Neuronal stem cell (in vitro differentiated cells): ENCODE measurements at regions not wholly inside any gene's neighbourhood (a gene's known extent, or its start where the extent isn't known, plus 50 kb on each side); places are given as distances from the start of the nearest gene placed in this dataset.

Experiments used
- DNase-seq: peaks from one replicate; pipeline ENCODE4 v3.0.0-alpha.2; 2013; ENCODE audit warnings: low spot score
- H2AFZ ChIP-seq: one replicate; pipeline ENCODE4 v1.6.1; 2013; ENCODE audit warnings: mild to moderate bottlenecking, low read length, inconsistent platforms
- H2AK5ac ChIP-seq: 2 replicates; pipeline ENCODE4 v1.6.1; 2013; ENCODE audit warnings: low read depth, mild to moderate bottlenecking, inconsistent platforms, low read length, moderate library complexity, mixed read lengths
- H2BK120ac ChIP-seq: 2 replicates; pipeline ENCODE4 v1.6.1; 2013; ENCODE audit warnings: low read depth, mild to moderate bottlenecking, inconsistent platforms, low read length, moderate library complexity, mixed read lengths
- H2BK12ac ChIP-seq: one replicate; pipeline ENCODE4 v1.6.1; 2013; ENCODE audit warnings: low read length, inconsistent platforms
- H2BK15ac ChIP-seq: 2 replicates; pipeline ENCODE4 v1.6.1; 2013; ENCODE audit warnings: mild to moderate bottlenecking, low read length, inconsistent platforms, mixed read lengths
- H2BK5ac ChIP-seq: one replicate; pipeline ENCODE4 v1.6.1; 2013; ENCODE audit warnings: inconsistent platforms, mild to moderate bottlenecking, low read length, moderate library complexity
- H3K14ac ChIP-seq: one replicate; pipeline ENCODE4 v1.6.1; 2013; ENCODE audit warnings: low read length, inconsistent platforms
- H3K18ac ChIP-seq: 2 replicates; pipeline ENCODE4 v1.6.1; 2013; ENCODE audit warnings: low read length, inconsistent platforms
- H3K23ac ChIP-seq: 2 replicates; pipeline ENCODE4 v1.6.1; 2013; ENCODE audit warnings: low read depth, mild to moderate bottlenecking, mixed read lengths, low read length, inconsistent platforms; ENCODE audit not compliant: poor library complexity
- H3K27ac ChIP-seq: replicated peaks from 3 replicates; pipeline ENCODE4 v1.5.1; 2013; ENCODE audit warnings: low read length, inconsistent platforms
- H3K27me3 ChIP-seq, 3 experiments: 2 replicates each; pipeline ENCODE4 v1.6.1; 2013; ENCODE audit warnings: low read length in 3 of 3, mild to moderate bottlenecking in 2 of 3, inconsistent platforms in 1 of 3, low read depth in 1 of 3, mixed read lengths in 1 of 3, moderate library complexity in 1 of 3; ENCODE audit not compliant: control insufficient read depth in 3 of 3, insufficient read depth in 3 of 3
- H3K36me3 ChIP-seq, 2 donors: replicated peaks in 1 of 2; 2 replicates each; pipeline ENCODE4 v1.6.1; 2013; ENCODE audit warnings: low read length in 2 of 2; ENCODE audit not compliant: control insufficient read depth in 2 of 2, insufficient read depth in 2 of 2
- H3K4ac ChIP-seq: 2 replicates; pipeline ENCODE4 v1.6.1; 2013; ENCODE audit warnings: inconsistent platforms, mild to moderate bottlenecking, low read length, moderate library complexity
- H3K4me1 ChIP-seq, 2 donors: 1 replicate in 1 of 2; 2 replicates in 1 of 2; pipeline ENCODE4 v1.6.1; 2013; ENCODE audit warnings: low read length in 2 of 2, low read depth in 1 of 2; ENCODE audit not compliant: control insufficient read depth in 2 of 2, insufficient read depth in 1 of 2
- H3K4me2 ChIP-seq: one replicate; pipeline ENCODE4 v1.6.1; 2013; ENCODE audit warnings: mild to moderate bottlenecking, low read length, inconsistent platforms; ENCODE audit not compliant: insufficient read depth, poor library complexity, severe bottlenecking
- H3K4me3 ChIP-seq, 2 donors: 2 replicates each; pipeline ENCODE4 v1.5.1; 2013; ENCODE audit warnings: low read length in 2 of 2, mild to moderate bottlenecking in 2 of 2, inconsistent platforms in 1 of 2, moderate library complexity in 1 of 2
- H3K79me1 ChIP-seq: one replicate; pipeline ENCODE4 v1.6.1; 2013; ENCODE audit warnings: low read depth, mild to moderate bottlenecking, inconsistent platforms, low read length, moderate library complexity
- H3K9ac ChIP-seq: one replicate; pipeline ENCODE4 v1.6.1; 2013; ENCODE audit warnings: mild to moderate bottlenecking, low read depth, low read length, inconsistent platforms; ENCODE audit not compliant: poor library complexity
- H3K9me3 ChIP-seq, 2 donors: replicated peaks in 1 of 2; 2 replicates each; pipeline versions ENCODE3 to v1.6.1; 2013; ENCODE audit warnings: low read length in 2 of 2, mild to moderate bottlenecking in 2 of 2, inconsistent platforms in 1 of 2, low read depth in 1 of 2, mixed read lengths in 1 of 2, moderate library complexity in 1 of 2; ENCODE audit not compliant: control insufficient read depth in 2 of 2, insufficient read depth in 1 of 2
- H4K8ac ChIP-seq: one replicate; pipeline ENCODE4 v1.6.1; 2013; ENCODE audit warnings: low read depth, mild to moderate bottlenecking, inconsistent platforms, low read length, moderate library complexity
- H4K91ac ChIP-seq: one replicate; pipeline ENCODE4 v1.6.1; 2013; ENCODE audit warnings: low read length, low read depth, mild to moderate bottlenecking, inconsistent platforms; ENCODE audit not compliant: poor library complexity
- WGBS, 2 donors: extraction: QIAGEN DNeasy Blood & Tissue Kit; methylation state at CpG; one replicate each; pipeline ENCODE4 v1.1.7; 2013; ENCODE audit warnings: missing lambda C conversion rate in 2 of 2, mixed read lengths in 1 of 2; ENCODE audit not compliant: insufficient read length in 2 of 2, insufficient replicate concordance in 1 of 2; ENCODE audit errors: extremely low coverage in 2 of 2; 5-methylcytosine and 5-hydroxymethylcytosine counted together

DNA sequence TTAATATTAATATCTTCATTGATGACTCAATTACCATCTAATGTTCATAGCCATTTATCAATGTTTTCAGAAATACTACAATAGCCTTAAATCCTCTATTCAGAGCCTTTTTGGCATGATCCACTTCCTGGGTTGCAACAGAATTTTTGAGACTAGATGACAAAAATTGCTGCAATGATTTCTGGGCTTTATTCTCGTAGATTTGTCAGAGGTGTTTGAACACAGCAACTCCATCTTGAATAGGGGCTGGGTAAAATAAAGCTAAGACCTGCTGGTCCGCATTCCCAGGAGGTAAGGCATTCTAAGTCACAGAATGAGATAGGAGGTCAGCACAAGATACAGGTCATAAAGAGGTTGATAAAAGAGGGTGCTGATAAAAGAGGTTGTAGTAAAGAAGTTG, 165.8 kb upstream of the CNOT2 start:
- no peak for DNase-seq
- no CpG with 5 or more reads among the region's 2 CpGs for WGBS, 2 donors
- H2AFZ ChIP-seq = peak overlapping the region; percentile 27

GRCh38 chr12:70078161-70078560, 165.1 kb upstream of the CNOT2 start:
- Histone ChIP-seq H3K79me1 (no peaks in the 10 kb centered on the region), H3K4me2 (no peak overlapping the region), H2BK5ac (no peak overlapping the region), H2AFZ (no peak overlapping the region), H3K36me3 (no peaks in the 10 kb centered on the region), H3K23ac (no peak overlapping the region), H3K14ac (no peak overlapping the region), H3K18ac (no peak overlapping the region), H3K9me3 (no peaks in the 10 kb centered on the region), H4K91ac (no peak overlapping the region), H4K8ac (no peak overlapping the region), H3K4me1 (no peaks in the 10 kb centered on the region), H3K4ac (no peak overlapping the region), H2BK120ac (no peak overlapping the region), H3K27me3 (no peaks in the 10 kb centered on the region), H2AK5ac (no peak overlapping the region), H3K9ac (no peak overlapping the region), H3K27ac (no peak overlapping the region), H3K4me3 (no peak overlapping the region), H2BK15ac (no peak overlapping the region), H2BK12ac (no peak overlapping the region)
- WGBS, 2 donors = no CpG with 5 or more reads among the region's 2 CpGs
- no peak for DNase-seq

More for the DNA sequence above, 165.8 kb upstream of the CNOT2 start:
- Histone ChIP-seq H2AK5ac (no peak overlapping the region), H2BK5ac (no peak overlapping the region), H3K14ac (no peak overlapping the region), H4K91ac (no peak overlapping the region), H4K8ac (no peak overlapping the region), H2BK12ac (no peak overlapping the region), H3K4me1 (no peaks in the 10 kb centered on the region), H3K4ac (no peak overlapping the region), H3K23ac (no peak overlapping the region), H3K18ac (no peak overlapping the region), H3K27me3 (no peaks in the 10 kb centered on the region), H3K36me3 (no peaks in the 10 kb centered on the region), H2BK120ac (no peak overlapping the region), H3K4me3 (no peak overlapping the region), H3K9me3 (no peaks in the 10 kb centered on the region), H2BK15ac (no peak overlapping the region), H3K4me2 (no peak overlapping the region), H3K9ac (no peak overlapping the region), H3K79me1 (no peaks in the 10 kb centered on the region), H3K27ac (no peak overlapping the region)

- Histone ChIP-seq H3K27ac (no peak overlapping the region), H3K79me1 (no peaks in the 10 kb centered on the region), H4K8ac (no peak overlapping the region), H3K4me2 (no peak overlapping the region), H3K27me3 (no peaks in the 10 kb centered on the region), H2BK12ac (no peak overlapping the region), H2BK5ac (no peak overlapping the region), H3K18ac (no peak overlapping the region), H3K36me3 (no peaks in the 10 kb centered on the region), H3K9me3 (no peaks in the 10 kb centered on the region), H3K4me3 (no peak overlapping the region), H3K14ac (no peak overlapping the region), H2BK15ac (no peak overlapping the region), H2AK5ac (no peak overlapping the region), H2AFZ (no peak overlapping the region), H3K4me1 (no peaks in the 10 kb centered on the region), H4K91ac (no peak overlapping the region), H3K4ac (no peak overlapping the region), H3K23ac (no peak overlapping the region), H3K9ac (no peak overlapping the region), H2BK120ac (no peak overlapping the region)
- WGBS, 2 donors = no CpG with 5 or more reads among the region's 2 CpGs
- DNase-seq = no peak
These were observed 162.7 kb upstream of the CNOT2 start for GRCh38 chr12:70080566-70080965.

- Histone ChIP-seq H4K91ac (no peak overlapping the region), H3K27me3 (no peaks in the 10 kb centered on the region), H2BK15ac (no peak overlapping the region), H3K36me3 (no peaks in the 10 kb centered on the region), H4K8ac (no peak overlapping the region), H3K27ac (no peak overlapping the region), H3K4me2 (no peak overlapping the region), H3K9me3 (no peaks in the 10 kb centered on the region), H3K14ac (no peak overlapping the region), H3K18ac (no peak overlapping the region), H3K23ac (no peak overlapping the region), H3K9ac (no peak overlapping the region), H2AFZ (no peak overlapping the region), H3K4me1 (no peaks in the 10 kb centered on the region), H3K4ac (no peak overlapping the region), H2BK12ac (no peak overlapping the region), H2AK5ac (no peak overlapping the region), H2BK5ac (no peak overlapping the region), H3K79me1 (no peaks in the 10 kb centered on the region), H2BK120ac (no peak overlapping the region), H3K4me3 (no peak overlapping the region)
- no peak for DNase-seq
- WGBS, 2 donors = no CpG with 5 or more reads among the region's 3 CpGs
These were observed 160.1 kb upstream of the CNOT2 start for GRCh38 chr12:70082997-70083676.
